ENCODE measurements at regions not wholly inside any gene's neighbourhood (a gene's known extent, or its start where the extent isn't known, plus 50 kb on each side); places are given as distances from the start of the nearest gene placed in this dataset.
A peak's percentile ranks its signal among the peaks of the same experiment; 100 is the strongest.
"Not testable (repeated sequence)": the region's sequence is repeated elsewhere in the genome, so short reads cannot be mapped to it uniquely, and the experiment has no call there.

- not testable (repeated sequence) for DNase-seq
Observed at GRCh38 chr13:58505262-58505920, 873.8 kb downstream of the PCDH17 start.

- no peak for DNase-seq
Observed at GRCh38 chr13:58528351-58528750, 896.8 kb downstream of the PCDH17 start.

GRCh38 chr13:58531614-58532013, 900.1 kb downstream of the PCDH17 start:
- DNase-seq: no peak

GRCh38 chr13:58542530-58542929, 911.0 kb downstream of the PCDH17 start:
- no peak for DNase-seq

- DNase-seq: peak; percentile 55
Observed at GRCh38 chr13:58547419-58547818, 915.9 kb downstream of the PCDH17 start.

- peak; percentile 28 for DNase-seq
Observed at GRCh38 chr13:58566176-58566575, 934.6 kb downstream of the PCDH17 start.

- DNase-seq: peak; percentile 81
Observed at GRCh38 chr13:58573743-58574142, 942.2 kb downstream of the PCDH17 start.

- no peak for DNase-seq
Observed at GRCh38 chr13:58574791-58575190, 943.2 kb downstream of the PCDH17 start.

- DNase-seq: peak; percentile 57
Observed at GRCh38 chr13:58579468-58579867, 947.9 kb downstream of the PCDH17 start.

GRCh38 chr13:58583966-58584365, 952.4 kb downstream of the PCDH17 start:
- DNase-seq: no peak

GRCh38 chr13:58584610-58585009, 953.1 kb downstream of the PCDH17 start:
- DNase-seq: no peak

- peak; percentile 94 for DNase-seq
Observed at GRCh38 chr13:58587183-58587582, 955.6 kb downstream of the PCDH17 start.

GRCh38 chr13:58592052-58592451, 960.5 kb downstream of the PCDH17 start:
- no peak for DNase-seq

GRCh38 chr13:58592786-58593185, 961.2 kb downstream of the PCDH17 start:
- no peak for DNase-seq

GRCh38 chr13:58594747-58595600, 963.4 kb downstream of the PCDH17 start:
- DNase-seq: no peak

GRCh38 chr13:58597552-58597951, 966.0 kb downstream of the PCDH17 start:
- no peak for DNase-seq

GRCh38 chr13:58598241-58598640, 966.7 kb downstream of the PCDH17 start:
- no peak for DNase-seq

- no peak for DNase-seq
Observed at GRCh38 chr13:58611117-58611516, 979.6 kb downstream of the PCDH17 start.

- DNase-seq: no peak
Observed at GRCh38 chr13:58617880-58618665, 986.5 kb downstream of the PCDH17 start.

- no peak for DNase-seq
Observed at GRCh38 chr13:58619396-58620113, 988.0 kb downstream of the PCDH17 start.

GRCh38 chr13:58620176-58620575, 988.6 kb downstream of the PCDH17 start:
- no peak for DNase-seq

GRCh38 chr13:58625703-58626389, 994.3 kb downstream of the PCDH17 start:
- no peak for DNase-seq

All from MV-4-11 (cell line).